Colonic mucosa (tissue), 4 donors: ENCODE measurements at regions not wholly inside any gene's neighbourhood (a gene's known extent, or its start where the extent isn't known, plus 50 kb on each side); places are given as distances from the start of the nearest gene placed in this dataset.

Experiments
- DNase-seq: peaks from one replicate; pipeline ENCODE4 v3.0.0-alpha.2; 2020
- H3K27ac ChIP-seq: fragments of 200-600 bp; one replicate; pipeline ENCODE4 v1.8.0; 2021
- H3K27me3 ChIP-seq: fragments of 200-600 bp; one replicate; pipeline ENCODE4 v1.8.0; 2021
- H3K36me3 ChIP-seq: fragments of 200-600 bp; one replicate; pipeline ENCODE4 v1.8.0; 2021
- H3K4me1 ChIP-seq: fragments of 200-600 bp; one replicate; pipeline ENCODE4 v1.8.0; 2021; ENCODE audit warnings: mild to moderate bottlenecking
- H3K4me3 ChIP-seq: fragments of 200-600 bp; one replicate; pipeline ENCODE4 v1.8.0; 2021
- H3K9ac ChIP-seq, 2 donors: one replicate each; pipeline ENCODE4 v1.7.0; 2013; ENCODE audit warnings: control low read depth in 2 of 2, low read depth in 2 of 2, low read length in 2 of 2
- H3K9me3 ChIP-seq: fragments of 200-600 bp; one replicate; pipeline ENCODE4 v1.8.0; 2021
- intact Hi-C: fragments of 100-400 bp; cut with DNase I; formaldehyde crosslinking; loops from one replicate; pipeline ENCODE4 v1.14.1; 2022
- TF ChIP-seq, protein P1 (sequence below): fragments of 200-600 bp; IDR thresholded peaks from one replicate; pipeline ENCODE4 v1.8.0; 2022; ENCODE audit warnings: antibody characterized with exemption, mild to moderate bottlenecking
- donor health status: healthy.
- donor health status: DM: no; HTN: no; CAD: no.
- donor health status: DM: no; HTN: no; CAD: no.

DNA sequence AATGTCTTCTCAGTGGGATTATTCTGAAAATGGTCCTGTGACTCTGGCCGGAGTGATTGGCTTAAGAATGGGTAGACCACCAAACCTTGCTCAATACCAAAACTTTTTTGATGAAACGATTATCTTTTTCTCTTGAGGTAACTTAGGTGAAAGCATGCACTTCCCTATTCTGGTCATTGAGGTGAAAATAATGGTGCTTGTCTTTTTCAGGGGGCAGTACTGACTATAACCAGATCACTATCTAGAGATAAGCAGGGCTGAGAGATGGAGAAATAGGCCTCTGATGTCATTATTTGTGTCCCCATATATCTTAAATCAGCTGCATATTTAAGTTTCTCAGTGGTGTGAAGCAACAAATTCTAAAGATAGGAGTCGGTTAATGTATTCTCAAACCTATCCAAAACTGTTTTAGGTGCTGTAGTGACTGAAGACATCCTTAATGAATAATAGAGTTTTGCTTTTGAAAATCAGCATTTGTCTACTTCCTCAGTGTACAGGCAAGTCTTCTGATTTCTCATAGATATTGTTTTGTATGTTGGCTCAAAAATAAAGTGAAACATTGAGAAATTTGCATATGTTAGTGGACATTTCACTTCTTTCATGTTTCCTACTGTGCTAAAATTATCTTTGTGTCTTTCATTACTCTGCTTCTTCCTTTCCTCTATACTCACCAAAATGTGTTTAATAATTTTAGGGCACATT is 735.3 kb upstream of the ADGRL4 start:
- TF ChIP-seq, protein P1, sequence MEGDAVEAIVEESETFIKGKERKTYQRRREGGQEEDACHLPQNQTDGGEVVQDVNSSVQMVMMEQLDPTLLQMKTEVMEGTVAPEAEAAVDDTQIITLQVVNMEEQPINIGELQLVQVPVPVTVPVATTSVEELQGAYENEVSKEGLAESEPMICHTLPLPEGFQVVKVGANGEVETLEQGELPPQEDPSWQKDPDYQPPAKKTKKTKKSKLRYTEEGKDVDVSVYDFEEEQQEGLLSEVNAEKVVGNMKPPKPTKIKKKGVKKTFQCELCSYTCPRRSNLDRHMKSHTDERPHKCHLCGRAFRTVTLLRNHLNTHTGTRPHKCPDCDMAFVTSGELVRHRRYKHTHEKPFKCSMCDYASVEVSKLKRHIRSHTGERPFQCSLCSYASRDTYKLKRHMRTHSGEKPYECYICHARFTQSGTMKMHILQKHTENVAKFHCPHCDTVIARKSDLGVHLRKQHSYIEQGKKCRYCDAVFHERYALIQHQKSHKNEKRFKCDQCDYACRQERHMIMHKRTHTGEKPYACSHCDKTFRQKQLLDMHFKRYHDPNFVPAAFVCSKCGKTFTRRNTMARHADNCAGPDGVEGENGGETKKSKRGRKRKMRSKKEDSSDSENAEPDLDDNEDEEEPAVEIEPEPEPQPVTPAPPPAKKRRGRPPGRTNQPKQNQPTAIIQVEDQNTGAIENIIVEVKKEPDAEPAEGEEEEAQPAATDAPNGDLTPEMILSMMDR: no peak

DNA sequence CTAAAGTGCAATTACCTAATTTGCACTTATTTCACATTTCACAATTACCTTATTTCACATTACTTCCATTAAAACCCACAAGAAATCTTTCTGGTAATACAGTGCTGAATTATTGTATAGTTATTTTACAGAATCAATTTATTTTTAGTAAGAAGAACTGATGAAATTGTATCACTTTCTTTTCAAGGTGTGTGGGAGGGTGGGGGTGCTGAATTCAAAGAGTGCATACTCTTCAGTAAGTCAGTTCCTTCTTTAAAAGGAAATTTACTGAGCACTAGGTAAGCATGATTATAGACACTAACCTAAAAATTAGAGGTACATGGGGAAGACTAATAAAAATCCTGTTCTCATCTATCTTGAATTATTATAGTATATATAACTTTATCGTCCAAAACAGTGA is 731.6 kb upstream of the ADGRL4 start:
- DNase-seq: no peak
- Histone ChIP-seq H3K9ac (no peak overlapping the region), H3K27me3 (no peaks in the 10 kb centered on the region), H3K27ac (no peak overlapping the region), H3K4me1 (no peaks in the 10 kb centered on the region), H3K36me3 (no peaks in the 10 kb centered on the region), H3K4me3 (no peak overlapping the region), H3K9me3 (no peaks in the 10 kb centered on the region)
- intact Hi-C loops: no loop called here
- TF ChIP-seq, protein P1: no peak

More for the DNA sequence above, 735.3 kb upstream of the ADGRL4 start:
- Histone ChIP-seq H3K27ac (no peak overlapping the region), H3K36me3 (no peaks in the 10 kb centered on the region), H3K9ac (no peak overlapping the region), H3K4me3 (no peak overlapping the region), H3K4me1 (no peaks in the 10 kb centered on the region), H3K9me3 (no peaks in the 10 kb centered on the region), H3K27me3 (no peaks in the 10 kb centered on the region)
- DNase-seq: no peak
- intact Hi-C loops: no loop called here

DNA sequence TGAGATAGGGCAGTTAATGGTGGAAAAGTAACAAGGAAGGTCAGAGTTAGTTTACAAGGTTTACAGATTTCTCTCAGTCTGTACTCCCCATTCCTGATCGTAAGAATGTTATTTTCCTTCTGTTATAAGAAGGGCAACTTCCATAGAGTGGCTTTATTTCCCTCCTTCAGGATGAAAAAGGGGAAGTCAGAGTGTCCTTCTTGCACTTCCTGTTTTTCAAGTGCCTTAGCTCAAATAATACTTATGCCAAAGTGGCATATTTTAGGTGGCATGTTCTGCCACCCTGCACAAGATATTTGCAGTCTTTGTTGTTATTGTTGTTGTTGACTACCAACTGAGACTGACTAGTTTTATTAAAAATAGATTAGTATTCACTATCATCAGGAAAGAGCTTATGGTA is 730.7 kb upstream of the ADGRL4 start:
- no peak overlapping the region for H3K27ac ChIP-seq
- intact Hi-C loops: no loop called here
- no peaks in the 10 kb centered on the region for H3K36me3 ChIP-seq
- H3K9me3 ChIP-seq: no peaks in the 10 kb centered on the region
- H3K4me3 ChIP-seq: no peak overlapping the region
- TF ChIP-seq, protein P1: no peak
- H3K27me3 ChIP-seq: no peaks in the 10 kb centered on the region
- DNase-seq: no peak
- no peak overlapping the region for H3K9ac ChIP-seq
- H3K4me1 ChIP-seq: no peaks in the 10 kb centered on the region

DNA sequence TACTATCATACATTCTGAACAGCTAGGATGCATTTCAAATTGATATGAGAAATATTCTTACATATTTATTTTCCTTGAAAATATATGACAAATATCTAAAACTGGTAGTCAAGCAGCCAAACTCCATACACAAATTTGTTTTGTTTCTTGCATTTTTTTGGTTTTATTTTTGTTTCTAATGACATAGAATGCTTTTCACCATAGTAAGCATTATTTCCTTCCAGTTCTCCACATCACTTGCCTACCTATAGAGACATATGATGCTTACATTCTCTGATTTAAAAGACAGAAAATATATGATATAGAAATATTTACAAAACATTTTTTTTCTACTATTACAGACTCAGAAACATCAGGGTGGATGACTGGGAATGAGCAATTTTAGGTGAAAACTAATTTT is 726.4 kb upstream of the ADGRL4 start:
- Histone ChIP-seq H3K4me1 (no peaks in the 10 kb centered on the region), H3K36me3 (no peaks in the 10 kb centered on the region), H3K4me3 (no peak overlapping the region), H3K27me3 (no peaks in the 10 kb centered on the region), H3K9ac (no peak overlapping the region), H3K27ac (no peak overlapping the region), H3K9me3 (no peaks in the 10 kb centered on the region)
- TF ChIP-seq, protein P1: no peak
- DNase-seq: no peak
- intact Hi-C loops: no loop called here

DNA sequence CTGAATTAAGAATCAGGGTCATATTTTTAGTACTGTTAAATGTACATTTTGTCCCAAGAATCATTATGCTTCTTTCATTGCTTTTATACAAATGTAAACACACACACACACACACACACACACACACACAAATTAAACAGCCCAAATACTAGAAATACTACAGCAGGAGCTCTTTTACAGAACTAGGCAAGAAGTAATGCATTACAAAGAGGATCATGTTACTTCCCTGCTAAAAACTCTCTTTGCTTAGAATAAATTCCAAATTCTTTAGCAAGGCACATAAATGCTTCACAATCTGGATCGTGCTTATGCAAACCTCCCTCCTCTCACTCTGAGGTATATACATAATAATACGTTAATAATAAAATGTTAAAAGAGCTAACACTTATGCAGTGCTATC is 720.4 kb upstream of the ADGRL4 start:
- H3K36me3 ChIP-seq: no peaks in the 10 kb centered on the region
- H3K9ac ChIP-seq: no peak overlapping the region
- H3K4me1 ChIP-seq: no peaks in the 10 kb centered on the region
- intact Hi-C loops: no loop called here
- H3K9me3 ChIP-seq: no peaks in the 10 kb centered on the region
- no peak overlapping the region for H3K4me3 ChIP-seq
- TF ChIP-seq, protein P1: no peak
- no peaks in the 10 kb centered on the region for H3K27me3 ChIP-seq
- no peak for DNase-seq
- no peak overlapping the region for H3K27ac ChIP-seq
